ENCODE measurements at regions not wholly inside any gene's neighbourhood (a gene's known extent, or its start where the extent isn't known, plus 50 kb on each side); places are given as distances from the start of the nearest gene placed in this dataset.

GRCh38 chr13:72315312-72315711 is 412.1 kb downstream of the MZT1 start:
- DNase-seq: no peak

GRCh38 chr13:72314210-72314609 is 413.2 kb downstream of the MZT1 start:
- no peak for DNase-seq

DNA sequence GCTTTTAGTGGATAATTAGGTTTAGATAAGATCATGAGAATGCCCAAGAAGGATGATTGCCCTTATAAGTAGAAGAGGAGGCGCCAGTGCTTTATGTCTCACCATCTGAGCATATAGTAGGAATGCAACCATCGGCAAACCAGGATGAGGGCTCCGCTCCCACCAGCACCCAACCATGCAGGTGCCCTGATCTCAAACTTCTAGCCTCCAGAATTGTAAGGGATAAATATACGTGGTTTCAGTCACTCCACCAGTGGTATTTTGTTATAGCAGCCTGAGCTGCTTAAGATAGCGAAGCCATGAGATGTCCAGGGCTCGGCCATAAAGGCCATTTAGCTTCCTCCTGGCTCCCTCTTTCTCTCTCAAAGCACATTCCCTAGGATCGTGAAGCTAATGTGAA is 413.9 kb downstream of the MZT1 start:
- DNase-seq: no peak

DNA sequence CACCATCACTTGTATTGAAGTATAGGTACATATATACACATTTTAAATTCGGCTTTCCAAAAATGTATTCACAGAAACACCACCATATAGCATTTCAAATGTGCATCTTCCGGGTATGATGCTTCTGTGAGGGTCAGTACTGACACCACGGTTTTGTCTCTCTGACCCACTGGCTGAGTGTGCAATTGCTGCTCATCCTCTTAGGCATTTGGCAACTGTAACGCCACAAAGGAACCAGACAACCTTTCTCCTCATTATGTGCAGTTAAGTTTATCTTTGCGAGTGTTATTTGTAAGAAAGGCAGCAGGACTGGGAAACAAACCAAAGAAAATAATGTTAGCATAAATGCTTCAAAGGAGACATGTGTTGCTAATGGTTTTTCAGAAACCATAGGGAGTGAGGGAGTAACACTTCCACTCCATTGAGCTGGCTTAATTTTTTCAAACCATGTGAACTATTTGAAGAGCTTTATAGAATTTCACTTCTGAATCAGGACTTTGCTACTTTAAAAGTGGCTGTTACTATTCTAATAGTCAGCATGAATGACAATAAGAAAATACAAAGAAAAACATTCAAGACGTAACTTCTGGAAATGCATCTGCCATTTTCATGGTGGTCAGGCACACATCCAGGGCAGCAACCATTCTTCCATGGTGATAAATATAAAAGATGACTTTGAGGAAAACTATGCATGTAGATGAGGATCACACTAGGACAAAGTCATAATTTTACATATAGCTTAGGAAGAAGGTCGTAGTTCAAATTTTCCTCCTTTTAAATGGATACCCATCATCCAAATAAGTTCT is 423.3 kb downstream of the MZT1 start:
- no peak for DNase-seq

- no peak for DNase-seq
Observed at GRCh38 chr13:72296246-72296645, 429.2 kb upstream of the DACH1 start.

DNA sequence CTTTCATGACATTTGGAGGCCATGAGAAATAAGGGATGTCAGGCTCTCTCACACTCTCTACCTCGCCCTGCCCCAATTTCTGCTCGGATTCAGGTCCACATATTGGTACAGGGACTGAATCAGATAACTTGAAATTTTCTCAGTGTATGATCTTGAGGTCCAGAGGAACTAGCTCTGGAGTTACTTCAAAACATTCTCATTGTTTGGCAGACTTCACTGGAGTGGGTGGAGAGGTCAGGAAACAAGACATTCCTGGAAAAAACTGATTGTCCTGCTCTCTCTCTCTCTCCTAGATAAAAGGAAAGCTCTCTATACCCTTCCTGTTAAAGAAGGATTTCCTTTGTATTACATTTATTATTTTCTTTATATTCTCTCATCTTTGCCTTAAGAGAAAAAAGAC is 428.1 kb upstream of the DACH1 start:
- no peak for DNase-seq

- no peak for DNase-seq
Observed at GRCh38 chr13:72293206-72293605, 426.2 kb upstream of the DACH1 start.

DNA sequence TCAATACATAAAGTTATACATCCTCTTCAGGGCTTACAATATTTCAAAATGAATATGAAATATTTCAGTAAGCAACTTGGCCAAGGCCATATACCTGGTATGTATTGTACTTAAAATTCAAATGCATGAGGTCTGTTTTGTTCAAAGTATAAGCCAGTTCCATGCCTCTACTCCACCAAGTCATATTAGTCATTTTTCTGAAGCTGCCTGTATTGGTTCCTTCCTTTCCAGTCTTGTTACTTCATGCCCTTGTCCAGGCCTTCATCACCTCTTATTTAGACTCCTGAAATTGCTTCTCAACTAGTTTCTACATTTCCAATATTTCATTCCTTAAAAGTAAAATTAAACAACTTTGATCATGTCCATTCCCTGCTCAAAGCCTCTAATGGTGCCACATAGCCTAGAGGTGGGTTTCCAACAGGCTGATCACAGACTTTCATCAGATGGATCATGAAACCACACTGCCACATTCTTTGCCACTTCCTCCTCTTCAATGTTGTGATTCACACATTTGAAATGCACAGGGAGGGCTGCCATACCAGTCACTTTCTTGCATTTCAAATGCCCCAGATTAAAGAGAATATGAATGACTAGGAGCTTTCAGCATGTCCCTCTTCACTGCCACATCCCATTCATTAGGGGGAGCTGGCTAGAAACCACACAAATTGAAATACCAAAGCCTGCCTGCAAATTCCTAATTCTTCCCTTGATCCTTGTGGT is 424.1 kb upstream of the DACH1 start:
- DNase-seq: no peak

DNA sequence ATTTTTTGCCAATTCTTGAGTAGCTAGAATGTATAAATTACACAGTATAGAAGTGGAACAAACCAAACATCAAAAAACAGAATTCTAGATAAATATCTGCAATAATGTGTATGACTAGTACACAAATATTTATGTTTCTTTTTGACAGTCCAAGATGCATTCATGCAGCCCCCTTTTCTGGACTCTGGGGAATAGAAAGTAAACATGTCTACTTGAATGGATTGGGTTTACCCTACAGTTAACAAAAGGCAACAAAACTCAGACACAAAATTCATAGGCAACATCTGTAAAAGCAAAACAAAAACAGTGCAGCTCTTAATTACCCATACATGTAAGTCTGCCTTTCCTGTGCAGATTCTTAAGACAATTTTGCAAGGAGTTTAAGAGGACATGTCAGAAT is 419.4 kb upstream of the DACH1 start:
- no peak for DNase-seq

DNA sequence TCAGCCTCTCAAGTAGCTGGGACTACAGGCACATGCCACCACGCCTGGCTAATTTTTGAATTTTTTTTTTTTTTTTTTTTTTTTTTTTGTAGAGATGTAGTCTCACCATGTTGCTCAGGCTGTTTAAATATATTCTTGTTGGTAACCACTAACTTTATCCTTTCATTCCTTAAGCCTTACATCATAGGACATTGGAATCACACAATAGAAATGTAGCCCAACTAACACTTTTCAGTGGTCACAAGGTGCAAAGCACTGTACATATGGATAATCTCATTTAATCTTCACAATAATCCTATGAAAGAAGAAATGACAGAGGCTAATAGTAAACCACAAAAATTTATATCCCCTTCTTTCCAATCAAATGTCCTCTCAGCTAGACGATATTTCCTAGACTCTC is 417.8 kb upstream of the DACH1 start:
- DNase-seq: no peak

- no peak for DNase-seq
Observed at GRCh38 chr13:72261732-72262131, 394.7 kb upstream of the DACH1 start.

DNA sequence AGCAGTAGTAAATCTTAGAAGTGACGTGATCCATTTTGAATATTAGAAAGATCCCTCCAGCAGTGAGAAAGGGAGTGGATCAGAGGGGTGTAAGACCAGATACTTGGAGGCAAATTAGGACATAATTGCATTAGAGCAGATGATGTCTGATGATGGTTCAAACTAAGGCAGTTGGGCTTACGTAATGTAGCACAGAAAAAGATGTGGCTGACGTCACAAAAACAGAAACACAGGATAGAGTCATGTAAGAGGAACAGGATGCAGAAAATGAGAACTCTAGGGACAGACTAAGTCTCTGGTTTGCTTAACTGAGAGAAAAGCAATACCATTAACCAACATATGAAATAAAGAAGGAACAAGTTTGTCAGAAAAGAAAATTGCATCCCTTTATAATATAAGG is 392.5 kb upstream of the DACH1 start:
- DNase-seq: no peak

GRCh38 chr13:72258340-72258981 is 391.5 kb upstream of the DACH1 start:
- no peak for DNase-seq

DNA sequence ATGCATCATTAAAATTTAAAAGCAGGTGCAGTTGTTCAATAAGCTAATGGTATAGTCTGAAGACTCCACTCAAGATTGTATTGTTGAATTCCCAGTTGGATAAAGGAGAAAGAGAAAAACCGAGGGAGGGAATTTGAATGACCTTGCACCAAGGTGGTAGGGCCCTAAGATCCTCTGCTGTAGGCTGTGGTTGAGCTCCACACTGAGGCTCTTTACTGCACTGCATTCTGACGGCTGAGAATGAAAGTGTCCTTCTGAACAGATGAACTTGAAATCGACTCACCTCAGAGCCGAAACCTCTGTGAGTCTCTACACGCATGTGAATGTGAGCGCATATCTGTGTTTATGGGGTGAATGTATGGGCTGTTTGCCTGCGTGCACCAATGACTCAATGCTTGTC is 388.9 kb upstream of the DACH1 start:
- peak; percentile 83 for DNase-seq

DNA sequence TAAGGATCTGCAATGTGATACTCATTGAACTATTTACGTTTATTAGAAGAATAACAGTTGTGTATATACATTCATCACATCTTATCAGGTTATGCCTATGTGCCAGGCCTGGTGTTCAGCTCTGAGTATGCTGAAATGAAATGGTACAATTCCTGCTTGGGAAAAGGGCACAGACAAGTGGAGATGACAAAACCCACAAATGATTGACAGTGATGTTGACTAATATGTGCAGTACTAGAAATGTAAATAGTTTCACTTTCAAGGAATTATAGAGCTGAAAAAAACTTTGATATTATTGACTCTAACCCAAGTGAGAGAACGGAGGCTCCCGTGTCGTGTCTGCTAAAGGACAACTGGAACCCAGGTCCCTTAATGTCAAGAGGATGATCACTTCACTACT is 386.8 kb upstream of the DACH1 start:
- DNase-seq: peak; percentile 34

- DNase-seq: no peak
Observed at GRCh38 chr13:72246396-72246795, 379.4 kb upstream of the DACH1 start.

GRCh38 chr13:72244788-72245187 is 377.8 kb upstream of the DACH1 start:
- DNase-seq: no peak

DNA sequence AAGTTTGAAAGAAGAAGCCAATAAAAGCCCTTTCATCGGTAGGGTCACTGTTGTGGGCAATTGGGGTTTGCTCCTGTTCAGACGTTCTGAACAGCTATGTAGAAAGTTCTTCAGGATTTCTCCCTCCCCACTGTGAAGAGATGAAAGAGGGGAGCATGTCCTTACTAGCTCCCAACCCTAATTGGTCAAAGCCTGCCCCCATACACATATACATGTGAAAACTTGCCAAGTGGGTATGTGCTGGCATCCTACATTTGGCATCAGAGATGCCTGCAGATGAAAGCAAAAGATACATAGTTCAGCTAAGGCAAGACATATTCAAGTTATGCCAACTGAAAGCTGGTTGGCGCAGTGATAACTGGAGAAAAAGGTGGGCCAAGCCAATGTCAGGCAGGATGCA is 363.1 kb upstream of the DACH1 start:
- DNase-seq: no peak

DNA sequence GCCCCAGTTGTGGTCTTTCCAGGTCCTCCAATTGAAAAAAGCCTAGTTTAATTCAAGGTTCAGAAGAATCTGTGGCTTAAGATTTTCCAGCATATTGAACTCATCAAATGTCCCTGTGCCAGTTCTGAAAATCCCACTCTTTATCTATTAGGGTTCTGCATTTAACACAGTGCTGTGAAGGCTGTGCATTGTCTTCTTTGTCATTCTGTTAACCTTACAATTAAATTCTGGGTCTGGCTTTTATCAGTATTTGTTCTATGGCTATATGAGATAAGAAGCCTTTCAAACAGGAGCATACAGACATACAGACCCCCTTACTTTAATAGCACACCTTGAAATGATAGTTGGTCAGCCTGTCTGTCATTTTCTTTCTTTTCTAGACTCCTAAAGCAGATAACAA is 362.1 kb upstream of the DACH1 start:
- no peak for DNase-seq

- no peak for DNase-seq
Observed at GRCh38 chr13:72221276-72221962, 354.4 kb upstream of the DACH1 start.

GRCh38 chr13:72218966-72219365 is 352.0 kb upstream of the DACH1 start:
- no peak for DNase-seq

DNA sequence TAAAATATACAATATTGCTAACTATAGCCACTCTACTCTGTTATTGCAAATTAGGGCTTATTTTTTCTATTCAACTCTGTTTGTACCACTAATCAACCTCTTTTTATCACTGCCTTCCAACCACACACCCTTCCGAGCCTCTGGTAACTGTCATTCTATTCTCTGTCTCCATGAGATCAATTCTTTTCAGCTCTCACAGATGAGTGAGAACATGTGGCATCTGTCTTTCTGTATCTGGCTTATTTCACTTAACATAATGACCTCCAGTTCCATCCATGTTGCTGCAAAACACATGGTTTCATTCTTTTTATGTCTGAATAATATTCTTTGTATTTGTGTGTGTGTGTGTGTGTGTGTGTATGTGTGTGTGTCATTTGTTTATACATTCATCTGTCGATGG is 350.1 kb upstream of the DACH1 start:
- no peak for DNase-seq

- no peak for DNase-seq
Observed at GRCh38 chr13:72208112-72208645, 341.2 kb upstream of the DACH1 start.

All from NCI-H1092 treated with DMSO at 0.1 percent for 48 hours (cell line).